ENCODE measurements at regions not wholly inside any gene's neighbourhood (a gene's known extent, or its start where the extent isn't known, plus 50 kb on each side); places are given as distances from the start of the nearest gene placed in this dataset.
"Not testable (repeated sequence)": the region's sequence is repeated elsewhere in the genome, so short reads cannot be mapped to it uniquely, and the experiment has no call there.

DNA sequence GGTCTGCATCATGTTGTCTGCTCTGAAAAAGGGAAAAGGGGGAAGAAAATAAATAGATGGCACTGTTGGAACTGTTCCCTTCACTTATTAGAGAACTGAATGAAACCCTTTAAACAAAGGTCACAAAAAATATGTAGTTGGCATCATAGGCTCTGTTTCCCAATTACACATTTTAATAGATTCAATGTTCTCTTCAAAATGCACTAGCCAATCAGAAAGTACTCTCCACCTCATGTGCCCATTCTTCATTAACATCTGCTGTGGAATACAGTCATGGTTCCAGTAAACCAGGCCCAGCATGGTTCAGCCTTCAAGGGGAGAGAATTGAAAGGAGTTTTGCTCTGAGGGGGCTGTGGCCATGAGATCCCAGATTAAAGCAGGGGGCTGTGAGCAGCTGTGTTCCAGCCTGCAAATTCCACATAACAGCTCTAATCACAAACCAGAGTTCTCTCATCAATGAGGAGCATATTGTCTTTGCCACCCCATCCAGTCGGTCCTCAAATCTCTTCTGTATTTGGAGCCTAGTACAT is 165.9 kb upstream of the CREB1 start:
- no peak for DNase-seq

DNA sequence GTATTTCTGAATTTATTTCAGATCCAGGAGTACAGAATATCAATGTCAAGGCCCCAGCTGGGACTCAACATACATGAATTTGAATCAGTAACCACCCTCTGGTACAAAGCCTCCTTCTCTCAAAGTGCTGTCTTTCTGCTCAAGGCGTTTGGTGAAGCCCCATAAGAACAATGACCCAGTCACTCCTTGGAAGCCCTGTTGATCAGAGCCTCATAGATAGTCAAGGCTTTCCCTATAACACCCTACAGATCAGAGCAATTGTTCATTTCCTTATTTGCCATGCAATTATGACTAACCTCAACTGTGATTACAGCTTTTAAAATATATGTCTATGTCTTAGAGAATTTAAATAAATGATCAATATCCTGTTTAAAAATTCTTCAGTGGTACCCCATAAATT is 159.1 kb upstream of the CREB1 start:
- no peak for DNase-seq

DNA sequence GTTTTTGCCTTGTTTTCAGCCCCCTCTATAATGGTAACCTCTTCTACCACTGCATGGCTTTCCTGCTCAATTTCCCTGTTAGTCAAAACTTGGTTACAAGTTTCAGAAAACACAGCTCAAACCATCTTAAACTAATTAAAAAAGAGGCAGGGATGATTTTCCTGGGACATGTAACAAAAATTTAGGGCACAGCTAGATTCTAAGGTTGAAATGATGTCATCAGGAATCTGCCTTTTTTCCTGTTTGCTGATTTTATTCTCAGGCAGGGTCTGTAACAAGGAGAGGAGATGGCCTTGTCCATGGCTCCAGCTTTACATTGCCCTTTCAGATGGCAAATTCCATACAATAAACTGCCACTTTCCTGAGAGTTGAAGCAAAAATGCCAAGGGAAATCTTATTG is 157.9 kb upstream of the CREB1 start:
- no peak for DNase-seq

DNA sequence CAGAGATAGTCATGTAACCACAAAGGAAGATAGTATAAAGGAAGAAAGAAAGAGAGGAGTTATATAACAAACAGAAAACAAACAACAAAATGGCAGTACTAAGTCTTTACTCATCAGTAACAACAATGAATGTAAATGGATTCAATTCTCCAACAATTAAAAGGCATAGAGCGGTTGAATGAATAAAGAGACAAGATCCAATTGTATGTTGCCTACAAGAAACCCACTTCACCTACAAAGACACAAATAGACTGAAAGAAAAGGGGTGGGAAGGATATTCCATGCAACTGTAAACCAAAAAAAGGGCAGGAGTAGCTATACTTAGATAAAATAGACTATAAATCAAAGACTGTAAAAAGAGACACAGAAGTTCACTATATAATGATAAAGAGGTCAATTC is 157.3 kb upstream of the CREB1 start:
- no peak for DNase-seq

DNA sequence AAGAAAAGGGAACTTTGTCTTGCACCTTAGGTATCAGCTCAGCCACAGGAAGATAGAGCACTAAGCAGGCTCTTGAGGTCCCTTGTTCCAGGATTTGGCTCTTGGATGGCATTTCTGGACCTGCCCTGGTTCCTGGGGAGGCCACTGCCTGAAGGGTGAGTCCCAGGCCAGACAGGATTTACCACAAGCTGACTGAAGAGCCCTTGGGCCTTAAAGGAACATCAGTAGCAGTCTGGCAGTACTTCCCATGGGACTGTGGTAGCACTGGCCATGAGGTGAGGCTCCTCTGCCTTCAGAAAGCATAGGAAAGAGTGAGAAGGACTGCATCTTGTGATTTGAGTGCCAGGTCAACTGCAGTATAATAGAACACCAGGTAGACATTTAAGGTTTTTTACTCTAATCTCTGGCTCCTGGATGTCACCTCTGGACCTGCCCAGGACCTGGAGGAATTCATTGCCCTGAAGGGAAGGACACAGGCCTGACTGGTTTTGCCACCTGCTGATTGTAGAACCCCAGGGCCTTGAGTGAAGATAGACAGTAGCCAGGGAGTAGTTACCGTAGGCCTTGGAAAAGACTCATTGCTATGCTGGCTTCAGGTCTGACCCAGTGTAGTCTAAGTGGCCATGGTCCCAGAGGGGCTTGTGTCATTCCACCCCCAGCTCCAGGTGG is 154.4 kb upstream of the CREB1 start:
- no peak for DNase-seq

DNA sequence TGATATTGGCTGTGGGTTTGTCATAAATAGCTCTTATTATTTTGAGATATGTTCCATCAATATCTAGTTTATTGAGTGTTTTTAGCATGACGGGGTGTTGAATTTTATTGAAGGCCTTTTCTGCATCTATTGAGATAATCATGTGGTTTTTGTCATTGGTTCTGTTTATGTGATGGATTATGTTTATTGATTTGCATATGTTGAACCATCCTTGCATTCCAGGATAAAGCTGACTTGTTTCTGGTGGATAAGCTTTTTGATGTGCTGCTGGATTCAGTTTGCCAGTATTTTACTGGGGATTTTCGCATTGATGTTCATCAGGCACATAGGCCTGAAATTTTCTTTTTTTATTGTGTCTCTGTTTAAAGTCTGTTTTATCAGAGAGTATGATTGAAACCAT is 151.1 kb upstream of the CREB1 start:
- not testable (repeated sequence) for DNase-seq

DNA sequence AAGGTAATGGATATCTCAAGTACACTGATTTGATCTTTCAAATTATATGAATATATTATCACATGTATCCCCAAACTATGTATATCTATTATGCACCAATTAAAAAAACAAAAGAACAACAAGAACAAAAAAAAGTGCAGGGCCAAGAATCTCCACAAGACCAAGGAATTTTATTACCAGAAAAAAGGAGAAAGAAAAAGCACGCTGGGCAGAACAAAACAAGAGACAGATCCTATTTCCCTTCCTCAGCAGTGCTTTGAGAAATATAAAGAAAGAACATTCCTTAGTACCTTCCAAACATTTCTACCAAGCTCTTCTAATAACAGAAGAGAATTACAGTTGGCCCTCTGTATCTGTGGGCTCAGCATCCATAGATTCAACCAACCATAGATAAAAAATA is 144.7 kb upstream of the CREB1 start:
- no peak for DNase-seq

DNA sequence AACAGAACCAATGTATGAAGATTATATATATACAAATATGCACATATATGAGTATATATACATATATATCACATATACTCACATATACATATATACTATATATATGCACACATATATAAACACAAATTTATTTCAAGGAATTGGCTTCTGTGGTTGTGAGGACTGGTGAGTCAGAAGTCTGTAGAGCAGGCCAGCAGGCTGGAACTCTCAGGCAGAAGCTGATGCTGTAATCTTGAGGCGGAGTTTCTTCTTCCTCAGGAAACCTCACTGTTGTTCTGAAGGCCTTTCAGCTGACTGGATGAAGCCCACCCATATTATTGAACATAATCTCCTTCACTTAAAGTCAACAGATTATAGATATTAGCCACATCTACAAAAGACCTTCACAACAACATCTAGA is 143.9 kb upstream of the CREB1 start:
- DNase-seq = no peak

DNA sequence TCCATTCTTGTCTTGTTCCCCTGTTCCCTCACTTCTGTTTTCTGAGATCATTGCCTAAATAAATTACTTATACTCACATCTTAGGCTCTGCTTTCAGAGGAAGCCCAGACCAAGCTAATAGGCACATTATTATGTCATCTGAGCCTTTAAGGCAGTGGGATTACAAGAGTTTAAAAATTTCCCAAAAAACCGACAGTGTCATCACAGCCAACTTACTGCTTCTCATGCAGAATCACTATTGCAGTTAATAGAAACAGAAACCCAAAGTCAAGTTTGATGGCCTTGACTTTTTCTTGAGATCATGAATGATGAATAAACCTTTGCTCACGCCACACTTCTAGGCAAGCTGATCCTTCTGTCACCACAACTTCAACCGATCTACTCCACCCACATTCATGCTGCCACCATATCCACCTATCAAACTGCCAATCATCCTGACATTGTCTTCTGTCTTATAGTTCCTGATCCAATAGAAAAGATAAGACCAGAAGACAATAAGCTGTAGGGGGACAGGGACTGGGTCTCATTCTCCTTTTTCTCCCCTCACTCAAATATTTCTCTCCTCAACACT is 142.7 kb upstream of the CREB1 start:
- no peak for DNase-seq

DNA sequence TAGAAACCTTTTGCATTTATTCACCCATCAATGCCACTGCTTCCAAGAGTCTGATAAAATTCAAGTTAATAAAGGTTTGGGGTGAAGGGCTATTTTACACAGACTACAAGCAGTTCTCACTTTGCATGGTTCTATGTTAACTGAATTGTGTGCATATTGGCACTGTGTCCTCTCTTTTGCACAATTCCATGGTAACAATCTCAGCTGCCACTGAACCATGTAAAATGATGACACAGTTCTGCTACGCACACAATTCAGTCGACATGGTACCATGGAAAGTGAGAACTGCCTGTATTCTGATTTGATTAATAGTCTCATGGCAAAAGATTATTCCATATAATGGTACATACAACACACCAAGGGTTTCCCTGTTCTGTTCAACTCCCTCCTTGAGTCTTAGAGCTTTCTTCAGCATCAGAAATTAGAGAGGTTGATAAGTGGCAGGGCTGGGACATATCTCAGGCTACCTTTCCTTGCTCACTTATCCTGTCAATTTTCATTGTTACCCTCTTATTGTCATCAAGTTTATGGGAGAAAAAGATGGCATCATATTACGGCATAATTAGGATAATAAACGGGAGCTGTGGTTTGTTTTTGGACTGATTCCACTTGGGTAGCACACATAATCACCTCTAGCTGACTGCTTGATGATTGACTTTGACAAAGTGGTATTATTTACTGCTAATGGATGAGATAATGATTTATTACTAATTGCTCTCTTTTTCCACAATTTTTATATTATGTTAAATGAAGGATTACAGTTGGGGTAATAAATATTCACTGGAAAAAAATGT is 139.3 kb upstream of the CREB1 start:
- no peak for DNase-seq

DNA sequence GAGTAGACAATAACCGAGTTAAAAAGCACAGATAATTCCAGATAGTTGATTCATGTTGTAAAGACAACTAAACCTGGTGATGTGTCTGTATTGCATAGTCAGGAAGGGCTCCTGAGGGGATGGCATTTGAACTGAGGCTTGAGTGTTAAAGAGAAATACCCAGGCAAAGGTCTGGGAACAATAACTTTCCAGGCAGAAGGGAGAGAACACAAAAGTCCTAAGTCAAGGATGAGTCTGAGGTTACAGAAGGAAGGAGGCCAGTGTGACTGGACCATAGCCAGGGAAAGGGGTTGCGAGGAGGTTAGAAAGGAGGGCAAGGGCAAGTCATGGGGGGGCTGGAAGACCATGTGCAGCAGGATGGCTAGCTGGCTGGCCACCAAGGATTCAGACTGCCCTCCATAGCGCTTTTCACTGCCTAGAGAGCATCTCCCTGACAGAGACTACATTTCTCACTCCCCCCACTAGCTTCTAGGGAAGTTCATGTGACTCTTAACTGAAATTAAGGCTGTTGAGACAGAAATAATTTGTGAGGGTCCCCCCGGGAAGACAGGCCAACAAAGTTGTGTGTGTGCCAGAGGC is 135.5 kb upstream of the CREB1 start:
- DNase-seq = no peak

DNA sequence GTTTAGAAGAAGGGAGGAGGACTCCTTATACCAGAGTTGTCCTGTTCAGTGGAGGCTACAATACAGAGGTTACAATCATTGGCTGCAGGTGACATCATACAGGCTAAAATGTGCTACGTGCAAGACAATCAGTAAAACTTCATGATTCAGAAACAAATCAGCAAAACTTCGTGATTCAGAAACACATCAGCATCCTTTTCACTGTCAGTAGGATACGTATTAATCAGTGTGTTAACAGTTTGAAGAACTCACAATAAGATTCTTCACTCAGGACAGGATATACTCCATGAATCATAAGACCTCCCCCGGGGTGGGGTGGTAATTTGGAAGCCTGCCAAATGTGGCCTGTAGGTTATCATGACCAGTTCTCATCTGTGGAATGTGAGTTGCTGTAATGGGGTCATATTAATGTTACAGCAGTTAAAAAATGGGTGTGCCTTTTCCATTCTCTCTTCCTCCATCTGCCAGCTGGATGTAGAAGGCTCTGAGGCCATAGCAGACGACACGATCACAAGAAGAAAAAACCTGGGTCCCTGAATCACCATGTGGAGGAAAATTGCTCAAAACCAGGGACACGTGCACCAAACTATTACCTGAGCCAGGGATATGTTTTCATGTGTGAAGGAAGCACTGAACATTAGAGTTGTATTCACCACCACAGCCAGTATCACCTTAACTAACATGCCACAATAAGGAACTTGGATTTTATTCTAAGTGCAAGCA is 134.8 kb upstream of the CREB1 start:
- DNase-seq = no peak

DNA sequence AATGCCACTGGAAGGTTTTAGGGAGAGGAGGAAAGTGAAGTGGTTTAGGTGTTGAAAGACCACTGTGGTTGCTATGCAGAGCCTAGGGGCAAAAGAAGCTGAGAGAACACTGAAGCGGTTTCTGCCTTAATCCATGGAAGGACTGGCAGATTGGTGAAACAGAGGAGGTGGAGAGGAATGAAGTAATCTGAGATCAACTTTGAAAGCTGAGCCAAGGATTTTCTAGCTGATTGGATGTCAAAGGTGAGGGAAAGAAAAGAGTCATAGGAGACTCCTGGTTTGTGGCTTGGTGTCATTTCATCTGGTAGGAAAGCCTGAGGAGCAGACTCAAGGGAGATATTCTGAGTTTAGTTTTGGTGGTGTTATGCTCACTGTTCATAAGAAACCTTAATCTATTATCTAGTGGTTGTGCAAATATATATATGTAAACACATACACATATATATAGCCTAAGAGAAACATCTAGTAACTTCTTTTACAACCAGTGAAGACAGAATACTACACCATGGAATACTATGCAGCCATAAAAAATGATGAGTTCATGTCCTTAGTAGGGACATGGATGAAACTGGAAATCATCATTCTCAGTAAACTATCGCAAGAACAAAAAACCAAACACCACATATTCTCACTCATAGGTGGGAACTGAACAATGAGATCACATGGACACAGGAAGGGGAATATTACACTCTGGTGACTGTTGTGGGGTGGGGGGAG is 134.1 kb upstream of the CREB1 start:
- no peak for DNase-seq

DNA sequence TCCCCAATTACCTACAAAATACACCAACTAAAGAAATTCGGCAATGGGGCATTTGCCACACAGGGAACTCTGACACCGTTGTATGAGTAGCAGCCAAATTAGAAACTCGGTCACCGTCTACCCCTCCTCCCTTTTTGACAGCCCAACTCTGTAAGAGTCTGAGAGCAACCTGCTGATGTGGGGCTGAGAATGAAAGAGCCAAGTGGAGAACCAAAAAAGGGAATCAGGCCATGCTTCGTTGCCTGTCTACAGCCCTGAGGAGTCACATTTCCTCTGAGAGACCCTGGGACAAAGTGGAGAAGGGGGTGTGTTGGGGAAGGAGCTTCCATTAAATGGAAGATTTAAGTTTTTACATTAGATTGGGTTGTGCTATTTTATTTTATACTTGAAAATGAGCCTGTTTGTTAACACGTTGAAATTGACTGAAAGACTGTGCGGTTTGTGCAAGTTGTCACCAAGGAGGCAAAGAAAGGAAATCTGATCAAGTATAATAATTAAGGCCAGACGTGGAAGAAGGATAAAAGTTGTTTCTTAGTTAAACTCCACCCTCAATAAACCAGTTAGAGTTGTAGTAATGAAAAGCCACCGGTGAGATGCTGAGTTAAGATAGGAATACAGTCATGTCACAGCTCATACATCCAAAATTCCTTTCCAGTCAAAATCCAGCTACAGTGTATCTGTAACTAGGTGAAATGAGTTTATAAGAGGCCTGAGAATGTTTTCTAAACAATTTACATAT is 131.7 kb upstream of the CREB1 start:
- DNase-seq = no peak

DNA sequence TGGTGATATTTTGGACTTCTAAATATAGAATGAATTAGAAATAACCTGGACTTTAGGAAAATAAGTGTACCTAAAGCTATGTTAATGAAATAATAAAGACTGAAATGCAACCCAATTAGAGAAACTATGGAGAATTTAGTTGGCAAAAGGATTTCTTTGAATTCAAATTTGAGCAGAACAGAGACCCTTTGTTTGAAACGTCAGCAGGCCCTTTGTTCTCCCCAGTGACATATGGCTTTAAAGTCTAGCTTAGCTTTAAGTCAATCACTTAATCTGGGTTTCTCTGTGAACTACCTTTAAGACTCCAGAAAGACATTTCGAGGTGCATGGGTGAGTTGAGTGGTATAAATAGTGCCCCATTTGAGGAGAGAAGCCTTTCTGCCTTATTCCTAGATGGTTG is 130.5 kb upstream of the CREB1 start:
- DNase-seq = no peak

DNA sequence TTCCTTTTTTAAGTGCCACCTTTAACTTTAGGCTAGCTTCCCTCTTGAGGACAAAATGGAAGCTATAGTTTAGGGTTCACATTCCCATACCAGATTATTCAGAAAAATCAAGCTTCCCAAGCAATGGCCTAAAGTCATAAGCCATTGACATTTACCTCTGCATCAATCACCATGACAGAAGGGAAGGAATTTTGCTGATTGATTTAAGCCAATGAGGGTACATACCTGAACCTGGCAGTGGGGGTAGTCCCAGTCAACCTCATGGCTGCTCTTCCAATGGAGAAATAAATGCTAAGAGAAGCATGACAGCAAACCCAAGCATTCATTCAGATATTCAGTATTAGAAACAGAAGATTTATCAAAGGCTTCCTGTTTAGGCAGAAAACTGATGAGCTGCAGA is 128.4 kb upstream of the CREB1 start:
- no peak for DNase-seq

DNA sequence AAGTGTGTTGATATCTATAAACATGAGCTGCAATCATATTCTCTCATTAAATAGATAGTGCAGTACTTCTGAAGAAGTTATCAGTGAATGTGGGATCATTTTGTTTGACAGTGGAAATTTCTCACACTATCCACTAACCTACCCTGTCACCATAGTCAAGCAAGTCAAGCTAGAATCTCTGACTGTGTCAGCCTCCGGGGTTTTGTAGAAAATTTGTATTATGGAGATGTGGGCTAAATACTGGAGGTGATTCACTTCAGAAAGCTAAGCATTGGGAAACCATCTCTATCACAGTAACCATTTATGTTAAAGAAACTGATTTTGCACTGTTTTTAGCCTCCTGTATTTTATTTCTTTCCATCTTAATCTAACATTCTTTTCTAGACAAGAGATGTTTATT is 126.6 kb upstream of the CREB1 start:
- DNase-seq = no peak

DNA sequence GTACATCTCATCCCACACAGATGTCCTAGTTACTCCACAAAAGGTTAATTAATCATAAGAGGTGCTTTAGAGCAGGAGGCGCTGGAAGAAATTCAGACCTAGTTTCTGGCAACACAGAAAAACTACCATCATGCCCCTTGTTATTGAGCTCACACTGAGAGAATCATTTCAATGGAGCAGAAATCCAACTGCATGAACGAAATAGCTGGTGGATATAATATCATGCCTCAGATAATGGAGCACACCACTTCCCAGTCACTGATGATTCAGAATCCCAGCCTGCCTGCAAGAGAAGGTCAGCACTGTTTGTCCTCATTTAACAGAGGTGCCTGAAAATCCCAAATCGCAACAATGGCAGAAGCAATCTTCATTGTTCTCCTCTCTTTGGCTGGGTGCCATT is 125.8 kb upstream of the CREB1 start:
- no peak for DNase-seq

DNA sequence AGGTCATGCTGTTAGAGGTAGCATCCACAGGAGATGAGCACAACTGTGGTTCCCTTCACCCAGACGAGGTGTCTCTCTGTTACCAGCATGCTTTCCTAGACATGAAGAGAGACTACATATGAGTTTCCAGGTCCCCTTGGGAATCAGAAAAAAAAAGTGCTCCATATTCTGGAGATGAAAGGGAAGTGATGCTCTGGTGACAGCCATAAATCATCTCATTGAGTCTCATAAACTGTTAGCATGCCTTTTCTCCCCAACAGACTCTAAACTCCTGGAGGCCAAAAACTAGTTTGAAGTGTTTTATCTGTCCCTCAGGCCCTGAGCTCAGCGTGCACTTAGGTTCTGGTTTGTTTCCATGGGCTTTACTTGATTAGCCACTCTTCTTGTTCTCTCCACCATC is 124.6 kb upstream of the CREB1 start:
- no peak for DNase-seq

DNA sequence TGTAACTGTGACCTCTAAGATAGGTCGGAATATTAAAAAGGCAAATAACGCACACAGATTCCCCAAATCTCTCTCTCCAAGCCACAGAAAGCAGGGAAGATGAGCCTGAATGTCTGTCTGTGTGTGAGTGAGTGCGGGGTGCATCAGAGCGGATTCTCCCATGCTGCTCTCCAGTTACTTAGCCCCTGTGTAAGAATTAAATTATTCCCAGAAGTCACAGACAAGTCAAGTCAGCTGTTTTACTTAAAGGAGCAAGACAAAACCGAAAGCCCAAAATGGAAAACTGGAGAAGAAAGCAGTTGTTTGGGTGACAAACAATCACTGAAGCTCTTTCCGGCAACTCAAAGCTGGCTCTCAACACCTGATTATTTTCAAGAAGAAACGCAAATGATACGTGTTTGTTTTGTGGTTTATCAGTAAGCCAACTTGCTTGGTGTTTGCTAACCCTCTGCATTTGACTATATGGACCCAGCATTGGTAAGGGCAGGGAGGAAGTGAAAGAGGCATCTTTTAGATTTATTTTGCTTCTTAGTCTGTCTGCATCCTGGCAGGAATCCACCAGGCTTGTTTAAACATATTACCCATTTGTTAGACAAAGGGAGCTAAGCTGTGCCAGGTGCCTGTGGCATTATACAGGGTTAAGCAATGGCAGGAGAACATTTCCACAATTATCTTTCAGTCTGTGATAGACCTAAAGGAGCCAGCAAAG is 121.5 kb upstream of the CREB1 start:
- DNase-seq = no peak
